ENCODE measurements at regions not wholly inside any gene's neighbourhood (a gene's known extent, or its start where the extent isn't known, plus 50 kb on each side); places are given as distances from the start of the nearest gene placed in this dataset.

DNA sequence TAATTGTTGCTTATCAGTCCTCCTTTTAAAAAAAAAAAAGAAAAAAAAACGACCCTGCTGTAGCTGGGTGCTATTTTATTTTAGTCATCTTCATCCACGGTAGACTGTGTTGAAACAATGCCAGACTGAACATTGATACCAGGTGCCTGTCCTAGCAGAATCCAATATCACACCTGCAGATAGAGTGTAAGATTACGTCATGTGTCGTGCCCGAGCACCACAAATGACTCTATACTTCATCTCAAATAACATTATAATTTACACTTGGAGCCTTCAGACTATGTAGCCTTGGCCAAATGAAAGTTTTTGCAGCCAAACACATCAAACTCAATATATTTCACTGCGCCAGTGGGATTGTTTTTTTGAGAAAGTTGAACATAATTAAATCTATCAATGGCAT is 410.6 kb downstream of the FGF9 start:
- 46 to 47% methylated on average over 6 of the region's 6 CpGs for WGBS, 2 donors
- intact Hi-C loops (cut with DNase I; ENCODE audit: low total_unique reads): no loop called here
- H3K4me3 ChIP-seq (ENCODE audit: low read depth, poor library complexity, severe bottlenecking): no peak overlapping the region
- TF ChIP-seq, protein P1, sequence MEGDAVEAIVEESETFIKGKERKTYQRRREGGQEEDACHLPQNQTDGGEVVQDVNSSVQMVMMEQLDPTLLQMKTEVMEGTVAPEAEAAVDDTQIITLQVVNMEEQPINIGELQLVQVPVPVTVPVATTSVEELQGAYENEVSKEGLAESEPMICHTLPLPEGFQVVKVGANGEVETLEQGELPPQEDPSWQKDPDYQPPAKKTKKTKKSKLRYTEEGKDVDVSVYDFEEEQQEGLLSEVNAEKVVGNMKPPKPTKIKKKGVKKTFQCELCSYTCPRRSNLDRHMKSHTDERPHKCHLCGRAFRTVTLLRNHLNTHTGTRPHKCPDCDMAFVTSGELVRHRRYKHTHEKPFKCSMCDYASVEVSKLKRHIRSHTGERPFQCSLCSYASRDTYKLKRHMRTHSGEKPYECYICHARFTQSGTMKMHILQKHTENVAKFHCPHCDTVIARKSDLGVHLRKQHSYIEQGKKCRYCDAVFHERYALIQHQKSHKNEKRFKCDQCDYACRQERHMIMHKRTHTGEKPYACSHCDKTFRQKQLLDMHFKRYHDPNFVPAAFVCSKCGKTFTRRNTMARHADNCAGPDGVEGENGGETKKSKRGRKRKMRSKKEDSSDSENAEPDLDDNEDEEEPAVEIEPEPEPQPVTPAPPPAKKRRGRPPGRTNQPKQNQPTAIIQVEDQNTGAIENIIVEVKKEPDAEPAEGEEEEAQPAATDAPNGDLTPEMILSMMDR (IDR thresholded peaks at IDR 0.05): no peak
- TF ChIP-seq POLR2A (IDR thresholded peaks at IDR 0.05): no peak
- DNase-seq (ENCODE audit: low spot score in 2 of 2): no peak

DNA sequence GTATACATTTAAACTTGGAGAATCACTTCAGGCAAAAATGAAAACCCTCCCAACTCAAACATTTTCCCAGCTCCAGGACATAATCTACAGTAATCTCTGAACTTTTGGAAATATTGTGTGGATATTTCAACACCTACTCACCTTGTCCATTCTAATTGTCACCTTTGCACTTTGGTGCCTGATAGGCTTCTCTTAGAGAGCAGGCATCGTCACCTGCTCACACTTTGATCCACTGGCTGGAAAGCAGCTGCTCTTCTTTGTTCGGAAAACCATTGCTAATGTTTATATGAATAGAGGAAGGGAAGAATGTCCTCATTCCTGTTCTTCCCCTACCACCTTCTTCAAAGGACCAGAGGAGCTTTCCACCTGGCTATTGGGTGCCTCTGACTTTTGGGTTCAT is 411.2 kb downstream of the FGF9 start:
- no peak for TF ChIP-seq POLR2A (IDR thresholded peaks at IDR 0.05)
- TF ChIP-seq, protein P1 (IDR thresholded peaks at IDR 0.05): no peak
- intact Hi-C loops (cut with DNase I; ENCODE audit: low total_unique reads): no loop called here
- H3K4me3 ChIP-seq (ENCODE audit: low read depth, poor library complexity, severe bottlenecking): no peak overlapping the region
- no peak for DNase-seq (ENCODE audit: low spot score in 2 of 2)
- 64 to 67% methylated on average over 2 of the region's 2 CpGs for WGBS, 2 donors

DNA sequence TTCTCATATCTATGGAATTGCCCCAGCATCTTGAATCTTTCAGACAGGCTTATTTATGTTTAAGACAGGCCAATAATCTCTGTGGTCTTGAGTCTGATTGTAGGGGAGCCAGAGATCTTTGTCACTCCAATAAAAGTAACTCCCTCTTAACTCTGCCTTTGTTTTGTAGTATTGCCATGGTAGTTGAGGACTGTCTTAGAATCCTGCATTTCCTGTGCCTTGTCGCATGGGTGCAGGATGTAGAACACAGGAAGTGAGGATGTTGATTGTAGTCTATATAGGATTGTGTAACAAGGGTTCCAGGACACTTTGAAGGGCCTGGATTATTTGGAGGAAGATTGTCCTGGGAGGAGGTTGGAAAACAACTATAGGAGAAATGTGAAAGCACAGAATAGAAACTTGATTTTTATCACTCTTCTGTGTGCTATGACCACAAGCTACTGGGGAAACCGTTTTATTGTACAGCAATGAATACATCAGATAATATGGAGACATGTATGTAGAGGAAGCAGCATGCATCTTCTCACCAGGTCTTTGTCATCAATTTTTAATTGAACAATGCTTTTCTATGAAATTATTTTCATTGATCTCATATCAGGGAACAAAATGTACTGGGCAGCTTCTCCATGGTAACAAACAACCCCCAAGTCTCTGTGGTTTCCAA is 411.7 kb downstream of the FGF9 start:
- intact Hi-C loops (cut with DNase I; ENCODE audit: low total_unique reads): no loop called here
- WGBS, 2 donors: 48 to 62% methylated on average over 2 of the region's 2 CpGs
- DNase-seq (ENCODE audit: low spot score in 2 of 2): no peak

DNA sequence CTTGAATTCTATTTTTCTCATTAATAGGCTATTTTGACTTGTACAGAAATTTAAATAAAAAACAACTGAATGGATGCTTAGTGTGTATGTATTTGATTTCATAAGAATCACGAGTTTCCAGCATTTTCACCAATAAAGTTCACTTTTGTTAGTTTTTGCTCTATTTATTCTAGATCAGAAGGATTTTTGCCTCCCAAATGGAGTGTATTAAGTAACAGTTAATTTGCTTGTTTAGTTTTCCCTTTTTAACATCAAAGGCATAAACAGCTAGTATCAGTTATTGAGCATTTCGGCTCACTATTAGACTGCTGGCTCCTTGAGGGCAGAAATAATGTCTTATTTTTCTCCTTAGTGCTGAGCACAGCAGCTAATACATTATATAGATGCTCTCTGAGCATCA is 414.1 kb downstream of the FGF9 start:
- TF ChIP-seq, protein P1 (IDR thresholded peaks at IDR 0.05): no peak
- no peak for TF ChIP-seq POLR2A (IDR thresholded peaks at IDR 0.05)
- DNase-seq (ENCODE audit: low spot score in 2 of 2): no peak
- H3K4me3 ChIP-seq (ENCODE audit: low read depth, poor library complexity, severe bottlenecking): no peak overlapping the region
- WGBS, 2 donors: 80 to 82% methylated on average over 2 of the region's 2 CpGs
- intact Hi-C loops (cut with DNase I; ENCODE audit: low total_unique reads): no loop called here

More for the DNA sequence above, 411.7 kb downstream of the FGF9 start:
- H3K4me3 ChIP-seq (ENCODE audit: low read depth, poor library complexity, severe bottlenecking): no peak overlapping the region
- TF ChIP-seq, protein P1 (IDR thresholded peaks at IDR 0.05): no peak
- no peak for TF ChIP-seq POLR2A (IDR thresholded peaks at IDR 0.05)

- no peak for DNase-seq (ENCODE audit: low spot score in 2 of 2)
- intact Hi-C loops (cut with DNase I; ENCODE audit: low total_unique reads): no loop called here
- no peak overlapping the region for H3K4me3 ChIP-seq (ENCODE audit: low read depth, poor library complexity, severe bottlenecking)
- no peak for TF ChIP-seq POLR2A (IDR thresholded peaks at IDR 0.05)
- 77 to 83% methylated on average over 10 of the region's 10 CpGs for WGBS, 2 donors
Measured at GRCh38 chr13:22086597-22087330, 415.9 kb downstream of the FGF9 start.

- TF ChIP-seq, protein P1 (IDR thresholded peaks at IDR 0.05): no peak
- no peak for TF ChIP-seq POLR2A (IDR thresholded peaks at IDR 0.05)
- DNase-seq (ENCODE audit: low spot score in 2 of 2): no peak
- H3K4me3 ChIP-seq (ENCODE audit: low read depth, poor library complexity, severe bottlenecking): no peak overlapping the region
- WGBS, 2 donors: 62 to 69% methylated on average over 4 of the region's 4 CpGs
- intact Hi-C loops (cut with DNase I; ENCODE audit: low total_unique reads): no loop called here
Measured at GRCh38 chr13:22090106-22090505, 419.2 kb downstream of the FGF9 start.

Data from lower leg skin (tissue), 4 donors.